Kidney (tissue), 13 donors: ENCODE measurements at regions not wholly inside any gene's neighbourhood (a gene's known extent, or its start where the extent isn't known, plus 50 kb on each side); places are given as distances from the start of the nearest gene placed in this dataset.

ENCODE experiments used
- DNase-seq, 5 donors: peaks; one replicate each; pipeline ENCODE4 v3.0.0-alpha.2; 2013 to 2020
- FAIRE-seq: peaks from 2 replicates; lab custom pipeline; 2012; peaks lifted over from hg19 to GRCh38; lab: Jason Lieb, UNC
- H3K27ac ChIP-seq, 2 donors: one replicate each; pipeline ENCODE4 v1.7.0; 2013; ENCODE audit warnings: low read depth in 2 of 2, low read length in 2 of 2, inconsistent platforms in 1 of 2
- H3K27me3 ChIP-seq: one replicate; pipeline ENCODE4 v1.7.1; 2013; ENCODE audit warnings: low read length, inconsistent platforms; ENCODE audit not compliant: control insufficient read depth, insufficient read depth
- H3K36me3 ChIP-seq, 3 donors: one replicate each; pipeline versions ENCODE4 v1.7.0 to v1.7.1; 2013; ENCODE audit warnings: low read length in 3 of 3, control low read depth in 1 of 3, inconsistent platforms in 1 of 3; ENCODE audit not compliant: insufficient read depth in 3 of 3, control insufficient read depth in 2 of 3
- H3K4me1 ChIP-seq, 3 donors: one replicate each; pipeline versions ENCODE4 v1.7.0 to v1.7.1; 2013; ENCODE audit warnings: low read length in 3 of 3, inconsistent platforms in 1 of 3, low read depth in 1 of 3; ENCODE audit not compliant: control insufficient read depth in 2 of 3, insufficient read depth in 2 of 3
- H3K4me3 ChIP-seq, 3 donors: one replicate each; pipeline versions ENCODE4 v1.7.0 to v1.8.1; 2013; ENCODE audit warnings: low read length in 3 of 3, control low read depth in 1 of 3, inconsistent platforms in 1 of 3
- H3K9ac ChIP-seq, 3 donors: one replicate each; pipeline versions ENCODE4 v1.7.0 to v1.7.1; 2013; ENCODE audit warnings: low read length in 3 of 3, control low read depth in 1 of 3, inconsistent platforms in 1 of 3
- H3K9me3 ChIP-seq, 3 donors: one replicate each; pipeline versions ENCODE4 v1.7.0 to v1.7.1; 2013; ENCODE audit warnings: low read length in 3 of 3, control low read depth in 1 of 3, inconsistent platforms in 1 of 3; ENCODE audit not compliant: control insufficient read depth in 2 of 3, insufficient read depth in 1 of 3
- CTCF ChIP-seq: IDR thresholded peaks from 3 replicates; pipeline ENCODE4 v1.5.1; 2012; ENCODE audit warnings: mild to moderate bottlenecking, moderate library complexity, borderline replicate concordance; ENCODE audit not compliant: insufficient read depth; ENCODE audit errors: extremely low read depth
- intact Hi-C: fragments of 100-400 bp; cut with DNase I; formaldehyde crosslinking; loops from one replicate; pipeline ENCODE4 v1.11.1; 2022
- donor health status: control.
- donor health status: control.
- donor health status: control.
- donor health status: control.
- donor health status: control.
- donor health status: DM: yes; HTN: yes; CAD: no.
- donor health status: Normal renal cell carcinoma (clear cell type).

- FAIRE-seq = no peak
- no peak for DNase-seq
Measured at GRCh38 chr9:23522952-23523351, 303.1 kb downstream of the ELAVL2 start.

GRCh38 chr9:23524607-23525155 is 301.4 kb downstream of the ELAVL2 start:
- no peak for TF ChIP-seq CTCF

More at GRCh38 chr9:23522952-23523351, 303.1 kb downstream of the ELAVL2 start:
- Histone ChIP-seq H3K27me3 (no peaks in the 10 kb centered on the region), H3K4me3 (no peak overlapping the region), H3K27ac (no peak overlapping the region), H3K9me3 (no peaks in the 10 kb centered on the region), H3K4me1 (no peaks in the 10 kb centered on the region), H3K36me3 (no peaks in the 10 kb centered on the region), H3K9ac (no peak overlapping the region)
- no peak for TF ChIP-seq CTCF
- intact Hi-C loops = no loop called here

GRCh38 chr9:23526806-23527205 is 299.2 kb downstream of the ELAVL2 start:
- H3K9ac ChIP-seq = no peak overlapping the region
- H3K4me3 ChIP-seq = no peak overlapping the region
- H3K9me3 ChIP-seq = peaks cover 0 to 8% (median 0%) of the 10 kb centered on the region in 3 donors
- DNase-seq (no peak), FAIRE-seq (no peak)
- no peak for TF ChIP-seq CTCF
- no peaks in the 10 kb centered on the region for H3K36me3 ChIP-seq
- intact Hi-C loops = no loop called here
- no peaks in the 10 kb centered on the region for H3K4me1 ChIP-seq
- no peaks in the 10 kb centered on the region for H3K27me3 ChIP-seq
- H3K27ac ChIP-seq = no peak overlapping the region

More at GRCh38 chr9:23524607-23525155, 301.4 kb downstream of the ELAVL2 start:
- Histone ChIP-seq H3K27me3 (no peaks in the 10 kb centered on the region), H3K4me1 (no peaks in the 10 kb centered on the region), H3K27ac (no peak overlapping the region), H3K36me3 (no peaks in the 10 kb centered on the region), H3K9ac (no peak overlapping the region), H3K9me3 (peaks cover 0 to 8% (median 0%) of the 10 kb centered on the region in 3 donors), H3K4me3 (no peak overlapping the region)
- intact Hi-C loops = no loop called here
- FAIRE-seq (no peak), DNase-seq (no peak)

GRCh38 chr9:23532282-23532681 is 293.8 kb downstream of the ELAVL2 start:
- intact Hi-C loops = no loop called here
- TF ChIP-seq CTCF = no peak
- Histone ChIP-seq H3K9me3 (peaks cover 0 to 8% (median 0%) of the 10 kb centered on the region in 3 donors), H3K4me1 (peaks cover 0 to 4% (median 2%) of the 10 kb centered on the region in 3 donors), H3K27ac (no peak overlapping the region), H3K9ac (no peak overlapping the region), H3K36me3 (no peaks in the 10 kb centered on the region), H3K4me3 (no peak overlapping the region), H3K27me3 (no peaks in the 10 kb centered on the region)
- DNase-seq (no peak), FAIRE-seq (no peak)
